Esophagus squamous epithelium (tissue), 5 donors: ENCODE measurements at regions not wholly inside any gene's neighbourhood (a gene's known extent, or its start where the extent isn't known, plus 50 kb on each side); places are given as distances from the start of the nearest gene placed in this dataset.

Experiments
- DNase-seq: peaks from one replicate; lab custom pipeline; 2025; lab: John Stamatoyannopoulos, UW
- H3K27ac ChIP-seq, 4 donors: fragments of 200-600 bp; sonication (generic); one replicate each; pipeline ENCODE4 v1.5.1; 2016 to 2019; ENCODE audit warnings: mild to moderate bottlenecking in 1 of 4
- H3K27me3 ChIP-seq, 4 donors: fragments of 200-600 bp; sonication (generic); 1 replicate in 3 of 4; 2 replicates in 1 of 4; pipeline versions ENCODE4 v1.5.1 to v1.6.0; 2017 to 2021; ENCODE audit warnings: antibody characterized with exemption in 1 of 4
- H3K36me3 ChIP-seq, 3 donors: fragments of 200-600 bp; sonication (generic); one replicate each; pipeline ENCODE4 v1.5.1; 2016 to 2019
- H3K4me1 ChIP-seq, 3 donors: fragments of 200-600 bp; sonication (generic); one replicate each; pipeline ENCODE4 v1.5.1; 2017 to 2019
- H3K4me3 ChIP-seq, 4 donors: fragments of 200-600 bp; sonication (generic); 1 replicate in 3 of 4; 2 replicates in 1 of 4; pipeline ENCODE4 v1.5.1; 2016 to 2019; ENCODE audit warnings: mild to moderate bottlenecking in 2 of 4, moderate library complexity in 1 of 4
- H3K9me3 ChIP-seq, 3 donors: fragments of 200-600 bp; sonication (generic); one replicate each; pipeline ENCODE4 v1.5.1; 2016 to 2019
- CTCF ChIP-seq, 6 experiments: fragments of 450-650 bp in 4 of 6; fragments of 200-600 bp in 2 of 6; sonication (generic) in 2 of 6; IDR thresholded peaks; one replicate each; pipeline ENCODE4 v1.5.1; 2016 to 2019; ENCODE audit warnings: antibody characterized with exemption in 6 of 6, mild to moderate bottlenecking in 4 of 6, moderate library complexity in 4 of 6
- POLR2A ChIP-seq, 4 donors: fragments of 450-650 bp; IDR thresholded peaks; one replicate each; pipeline ENCODE4 v1.6.1; 2017; ENCODE audit warnings: antibody characterized with exemption in 4 of 4, mild to moderate bottlenecking in 4 of 4, moderate library complexity in 3 of 4
- WGBS, 2 donors: methylation state at CpG; one replicate each; pipeline ENCODE4 v1.1.5; 2018; 5-methylcytosine and 5-hydroxymethylcytosine counted together
- intact Hi-C: fragments of 100-400 bp; cut with DNase I; formaldehyde crosslinking; loops from one replicate; pipeline ENCODE4 v1.15.0; 2022
- donor health status: DM: yes; HTN: yes; CAD: no.

GRCh38 chr21:39057121-39057520 is 126.1 kb downstream of the PSMG1 start:
- DNase-seq, result no peak
- Histone ChIP-seq H3K27me3 (no peaks in the 10 kb centered on the region), H3K36me3 (no peaks in the 10 kb centered on the region), H3K27ac (peak overlapping the region in 2 of 4 donors; percentile 23 to 44), H3K4me1 (peaks cover 4 to 45% (median 24%) of the 10 kb centered on the region in 3 donors), H3K4me3 (no peak overlapping the region), H3K9me3 (no peaks in the 10 kb centered on the region)
- TF ChIP-seq CTCF (IDR thresholded peaks at IDR 0.05) (no peak), POLR2A (IDR thresholded peaks at IDR 0.05) (no peak)
- intact Hi-C loops, result no loop called here
- 42 to 51% methylated on average over 2 of the region's 2 CpGs for WGBS, 2 donors

- TF ChIP-seq POLR2A (IDR thresholded peaks at IDR 0.05) (no peak), CTCF (IDR thresholded peaks at IDR 0.05) (no peak)
- Histone ChIP-seq H3K4me1 (peaks cover 4 to 46% (median 25%) of the 10 kb centered on the region in 3 donors), H3K27ac (peak overlapping the region in 3 of 4 donors; percentile 23 to 44 (median 26)), H3K4me3 (no peak overlapping the region), H3K36me3 (no peaks in the 10 kb centered on the region), H3K27me3 (no peaks in the 10 kb centered on the region), H3K9me3 (no peaks in the 10 kb centered on the region)
- WGBS, 2 donors, result 61 to 65% methylated on average over 2 of the region's 2 CpGs
- intact Hi-C loops, result no loop called here
- no peak for DNase-seq
Observed at GRCh38 chr21:39056636-39057035, 126.6 kb downstream of the PSMG1 start.

- WGBS, 2 donors, result 39 to 63% methylated on average over 6 of the region's 6 CpGs
- H3K4me1 ChIP-seq, result peaks cover 9 to 52% (median 35%) of the 10 kb centered on the region in 3 donors
- intact Hi-C loops, result no loop called here
Observed at GRCh38 chr21:39055167-39055767, 128.0 kb downstream of the PSMG1 start.

DNA sequence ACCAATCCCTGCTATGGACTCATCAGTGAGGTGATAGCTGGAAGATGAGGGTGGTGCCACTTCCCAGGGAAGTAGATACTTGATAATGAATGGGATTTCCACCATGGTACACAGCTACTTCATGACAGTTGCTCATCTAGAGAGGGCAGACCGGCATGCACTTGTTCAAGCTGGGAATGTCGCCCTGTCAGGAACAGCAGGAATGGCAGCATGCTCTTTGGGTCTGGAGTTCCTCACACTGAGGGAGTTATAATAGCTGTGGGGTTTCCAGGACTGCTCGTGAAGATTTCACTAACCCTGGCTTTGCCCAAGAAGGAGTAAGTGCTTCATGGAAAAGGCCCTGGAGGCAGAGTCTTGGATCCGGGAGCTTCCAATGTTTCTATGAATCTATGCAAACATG is 129.2 kb downstream of the PSMG1 start:
- H3K4me3 ChIP-seq, result no peak overlapping the region
- no peaks in the 10 kb centered on the region for H3K9me3 ChIP-seq
- DNase-seq, result no peak
- intact Hi-C loops, result no loop called here
- 56 to 74% methylated on average over 3 to 4 of the region's 4 CpGs for WGBS, 2 donors
- peaks cover 9 to 52% (median 35%) of the 10 kb centered on the region in 3 donors for H3K4me1 ChIP-seq
- H3K36me3 ChIP-seq, result no peaks in the 10 kb centered on the region
- H3K27me3 ChIP-seq, result no peaks in the 10 kb centered on the region
- TF ChIP-seq CTCF (IDR thresholded peaks at IDR 0.05), result no peak
- no peak for TF ChIP-seq POLR2A (IDR thresholded peaks at IDR 0.05)
- peak overlapping the region in 3 of 4 donors; percentile 54 to 67 (median 57) for H3K27ac ChIP-seq

More at GRCh38 chr21:39055167-39055767, 128.0 kb downstream of the PSMG1 start:
- Histone ChIP-seq H3K9me3 (no peaks in the 10 kb centered on the region), H3K36me3 (no peaks in the 10 kb centered on the region), H3K27me3 (no peaks in the 10 kb centered on the region), H3K27ac (peak overlapping the region in 3 of 4 donors; percentile 54 to 67 (median 57)), H3K4me3 (no peak overlapping the region)
- DNase-seq, result no peak
- TF ChIP-seq CTCF (IDR thresholded peaks at IDR 0.05) (no peak), POLR2A (IDR thresholded peaks at IDR 0.05) (no peak)

DNA sequence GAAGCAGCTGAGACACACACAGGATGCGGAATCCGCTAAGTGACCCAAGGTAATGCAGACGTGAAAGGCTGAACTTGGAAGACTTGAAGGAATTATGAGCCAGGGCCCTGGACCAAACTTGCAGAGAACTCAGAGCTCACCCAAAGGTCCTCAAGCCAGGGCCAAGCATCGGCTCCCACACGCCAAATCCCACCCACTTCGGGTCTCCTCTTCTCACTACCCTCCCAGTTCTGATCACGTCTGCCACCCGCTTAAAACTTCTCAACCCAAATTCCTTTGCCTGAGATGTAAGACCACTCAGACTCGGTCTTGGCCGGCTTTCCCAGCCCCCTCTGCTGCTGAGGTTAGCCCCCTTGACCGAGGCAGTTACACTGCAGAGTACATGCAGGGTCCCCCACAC is 130.1 kb downstream of the PSMG1 start:
- no peak for TF ChIP-seq CTCF (IDR thresholded peaks at IDR 0.05)
- TF ChIP-seq POLR2A (IDR thresholded peaks at IDR 0.05), result no peak
- H3K27me3 ChIP-seq, result no peaks in the 10 kb centered on the region
- no peak overlapping the region for H3K4me3 ChIP-seq
- H3K4me1 ChIP-seq, result peaks cover 9 to 59% (median 40%) of the 10 kb centered on the region in 3 donors
- H3K27ac ChIP-seq, result peak overlapping the region in 1 of 4 donors; percentile 16
- H3K9me3 ChIP-seq, result no peaks in the 10 kb centered on the region
- no peak for DNase-seq
- intact Hi-C loops, result no loop called here
- no peaks in the 10 kb centered on the region for H3K36me3 ChIP-seq
- 85 to 90% methylated on average over 9 to 11 of the region's 11 CpGs for WGBS, 2 donors
